GDM1 (cell line): ENCODE measurements at regions not wholly inside any gene's neighbourhood (a gene's known extent, or its start where the extent isn't known, plus 50 kb on each side); places are given as distances from the start of the nearest gene placed in this dataset.
"Not testable (repeated sequence)": the region's sequence is repeated elsewhere in the genome, so short reads cannot be mapped to it uniquely, and the experiment has no call there.

Source experiments
- DNase-seq: peaks from one replicate; lab custom pipeline; 2025; lab: John Stamatoyannopoulos, UW

DNA sequence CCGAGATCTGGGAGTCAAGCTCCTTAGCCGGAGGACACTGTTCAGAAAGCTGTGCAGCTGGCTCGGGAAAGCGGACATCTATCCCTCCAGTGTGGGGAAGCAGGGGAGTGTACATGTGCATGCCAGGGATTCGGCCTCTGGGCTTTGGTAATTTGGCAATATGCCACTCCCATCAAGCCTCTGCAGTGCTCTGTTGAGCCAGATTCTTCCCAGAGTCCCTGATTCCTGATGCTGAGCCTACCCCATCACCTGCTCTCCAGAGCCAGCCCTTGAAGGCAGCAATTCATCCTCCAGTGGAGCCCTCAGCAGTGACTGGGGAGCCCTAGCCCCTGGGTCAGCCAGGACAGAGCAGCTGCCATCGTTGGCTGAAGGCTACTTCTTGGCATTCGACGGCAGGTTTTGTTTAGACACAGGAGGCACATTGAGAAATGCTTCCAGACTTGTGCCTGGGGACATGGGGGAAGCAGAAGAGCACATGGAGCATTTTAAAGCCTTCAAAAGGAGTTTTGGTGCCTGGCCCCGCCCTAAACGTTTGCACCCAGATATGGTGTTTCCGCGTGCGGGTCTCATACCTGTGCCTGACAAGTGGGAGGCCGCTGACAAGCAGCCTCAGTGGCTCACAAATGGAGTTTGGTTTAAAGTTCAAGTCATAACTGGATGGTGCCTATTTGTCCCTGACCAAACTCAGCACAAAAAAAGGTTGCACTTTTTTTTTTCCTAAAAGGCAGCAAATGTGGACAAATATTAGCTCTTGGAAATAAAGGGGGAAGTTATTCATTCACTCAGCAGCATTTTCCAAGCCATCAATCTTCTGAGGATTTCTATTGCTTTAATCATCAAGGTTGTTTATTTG, 272.8 kb downstream of the CYRIA start:
- no peak for DNase-seq

DNA sequence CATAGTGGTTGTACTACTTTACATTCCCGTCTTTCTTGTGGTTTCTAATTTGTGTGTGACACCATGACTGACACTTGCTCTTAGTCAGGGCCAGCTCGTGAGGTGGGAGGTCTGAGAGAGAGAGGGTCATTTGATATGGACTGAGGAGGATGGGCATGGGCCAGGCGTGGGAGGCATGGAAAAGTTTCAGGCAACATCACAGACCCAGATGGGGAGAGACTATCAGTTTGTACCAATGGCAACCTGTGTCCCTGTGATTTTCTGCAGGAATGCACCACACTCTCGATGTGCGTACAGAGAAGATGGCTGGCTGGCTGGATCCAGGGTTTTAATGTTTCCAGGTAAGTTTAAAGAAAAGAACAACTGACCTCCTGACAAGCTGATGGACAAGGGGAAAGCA, 273.6 kb downstream of the CYRIA start:
- no peak for DNase-seq

DNA sequence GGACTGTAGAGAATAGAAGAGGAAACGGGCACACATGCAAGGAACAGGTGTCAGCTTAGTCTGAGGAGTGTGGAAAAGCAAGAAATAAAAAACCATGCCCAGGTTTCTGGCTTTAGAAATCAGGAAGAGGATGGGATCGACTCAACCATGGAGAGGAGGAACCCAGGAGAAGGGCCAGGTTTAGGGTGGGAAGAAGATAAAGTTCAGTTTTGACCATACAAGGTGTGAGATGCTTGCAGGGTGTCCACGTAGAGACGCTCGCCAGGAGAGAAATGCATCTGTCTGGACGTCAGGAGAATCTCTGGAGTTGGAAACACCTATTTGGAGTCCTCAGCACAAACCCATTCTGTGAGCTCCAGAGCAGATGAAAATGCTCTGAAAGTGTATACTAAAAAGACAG, 275.1 kb downstream of the CYRIA start:
- no peak for DNase-seq

DNA sequence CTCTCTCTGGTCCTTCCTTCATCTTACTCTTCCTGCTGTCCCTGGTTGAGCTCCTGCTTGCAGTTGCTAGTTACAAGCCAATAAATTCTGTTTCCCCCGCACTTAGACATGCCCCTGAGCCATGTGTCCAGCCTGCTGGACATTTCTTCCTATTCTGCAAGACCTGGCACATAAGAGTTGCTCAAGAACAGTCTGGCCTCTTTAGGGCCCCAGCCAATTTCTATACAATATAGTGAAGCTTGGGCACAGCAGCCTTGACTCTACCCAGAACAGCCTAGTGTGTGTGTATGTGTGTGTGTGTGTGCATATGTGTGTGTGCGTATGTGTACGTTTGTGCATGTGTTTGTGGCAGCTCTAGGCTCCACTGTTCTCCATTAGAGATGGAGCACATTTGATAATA, 276.0 kb downstream of the CYRIA start:
- no peak for DNase-seq

DNA sequence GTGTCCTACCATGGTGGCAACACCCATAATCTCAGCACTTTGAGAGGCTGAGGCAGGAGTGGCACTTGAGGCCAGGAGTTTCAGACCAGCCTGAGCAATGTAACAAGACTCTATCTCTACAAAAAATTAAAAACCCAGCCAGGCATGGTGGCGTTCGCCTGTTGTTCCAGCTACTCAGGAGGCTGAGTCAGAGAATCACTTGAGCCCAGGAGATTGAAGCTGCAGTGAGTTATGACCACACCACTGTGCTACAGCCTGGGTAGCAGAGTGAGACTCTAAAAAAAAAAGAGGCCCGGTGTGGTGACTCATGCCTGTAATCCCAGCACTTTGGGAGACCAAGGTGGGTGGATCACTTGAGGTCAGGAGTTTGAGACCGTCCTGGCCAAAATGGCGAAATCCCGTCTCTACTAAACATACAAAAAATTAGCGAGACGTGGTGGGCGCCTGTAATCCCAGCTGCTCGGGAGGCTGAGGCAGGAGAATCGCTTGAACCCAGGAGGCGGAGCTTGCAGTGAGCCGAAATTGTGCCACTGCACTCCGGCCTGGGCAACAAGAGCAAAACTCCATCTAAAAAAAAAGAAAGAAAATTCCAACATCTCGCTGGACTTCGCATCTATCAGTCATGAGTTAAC, 277.3 kb downstream of the CYRIA start:
- not testable (repeated sequence) for DNase-seq

DNA sequence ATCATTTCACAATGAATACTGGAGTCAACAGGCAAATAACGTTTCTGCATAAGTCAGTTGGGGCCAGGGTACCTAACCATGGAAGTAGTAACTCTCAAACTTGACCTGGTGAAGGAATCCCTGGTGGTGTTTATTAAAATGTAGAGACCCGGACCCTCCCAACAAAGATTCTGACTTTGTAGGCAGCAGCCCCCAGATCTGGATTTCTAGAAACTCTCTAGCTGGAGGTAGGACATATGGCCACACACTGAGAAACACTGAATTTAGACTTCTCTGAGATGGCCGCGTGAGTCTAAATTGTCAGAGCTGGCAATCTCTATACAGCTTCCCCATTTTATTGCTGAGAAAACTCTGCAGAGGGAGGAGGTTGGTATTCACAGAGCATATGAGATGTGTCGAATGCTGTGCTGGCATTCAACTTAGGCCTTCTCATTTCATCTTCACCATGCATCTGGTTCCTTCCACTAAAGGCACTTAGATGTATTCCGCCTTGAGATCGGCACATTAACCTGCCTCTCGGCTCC, 278.1 kb downstream of the CYRIA start:
- DNase-seq, result no peak

DNA sequence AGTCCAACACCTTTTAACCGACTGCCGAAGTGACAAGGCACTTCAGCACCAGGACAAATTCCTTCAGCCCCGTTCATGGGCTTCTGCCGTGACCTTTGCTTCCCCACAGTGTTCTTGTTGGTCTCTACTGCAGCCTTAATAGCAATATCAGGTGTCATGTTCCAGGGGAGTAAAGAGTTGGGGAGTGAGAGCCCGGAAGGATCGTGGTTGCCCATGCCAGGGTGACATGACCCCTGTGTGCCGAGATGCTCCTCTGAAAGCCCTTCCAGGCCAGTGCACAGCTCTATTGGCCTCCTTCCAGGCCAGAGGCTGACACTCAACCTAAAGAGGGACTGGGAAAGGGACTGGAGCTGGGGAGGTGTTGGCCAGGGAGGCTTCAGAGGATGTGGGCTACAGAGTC, 279.2 kb downstream of the CYRIA start:
- no peak for DNase-seq

DNA sequence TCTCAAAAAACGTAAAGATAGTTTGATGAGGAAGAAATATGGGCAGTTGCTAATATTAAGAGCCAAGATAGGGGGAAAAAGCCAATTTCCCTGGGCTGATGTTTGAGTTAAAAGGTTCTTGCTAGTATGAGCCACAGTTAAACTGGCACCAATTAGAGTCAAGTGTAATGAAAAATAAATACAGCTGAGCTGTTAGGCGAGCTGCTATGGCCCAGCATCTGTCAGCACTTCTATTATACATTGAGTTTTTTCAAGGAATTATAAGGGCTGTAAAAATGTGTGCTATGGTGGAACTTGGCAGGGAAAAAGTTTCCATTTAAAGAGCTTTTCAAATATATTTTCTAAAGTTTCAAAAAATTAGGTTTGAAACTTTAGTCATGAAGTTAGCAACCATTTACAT, 279.6 kb downstream of the CYRIA start:
- DNase-seq, result no peak

DNA sequence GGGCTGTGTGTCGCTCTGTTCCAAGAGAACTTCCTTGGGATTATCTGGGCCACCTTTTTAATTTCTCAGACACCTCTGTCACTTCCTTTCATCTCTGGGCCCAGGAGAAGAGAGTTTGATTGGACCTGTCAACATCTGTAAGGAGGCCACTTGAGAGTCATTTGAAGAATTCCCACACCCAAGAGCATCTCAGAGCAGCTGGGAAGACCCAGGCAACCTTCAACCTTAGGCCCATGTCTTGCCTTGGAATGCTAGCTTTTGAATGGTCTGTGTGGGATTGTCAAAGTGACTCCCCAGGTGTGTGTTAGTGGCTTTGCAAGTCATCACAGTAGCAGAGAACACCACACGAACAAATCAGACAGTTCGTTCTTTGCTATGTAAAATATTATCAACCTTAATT, 280.3 kb downstream of the CYRIA start:
- DNase-seq, result no peak

DNA sequence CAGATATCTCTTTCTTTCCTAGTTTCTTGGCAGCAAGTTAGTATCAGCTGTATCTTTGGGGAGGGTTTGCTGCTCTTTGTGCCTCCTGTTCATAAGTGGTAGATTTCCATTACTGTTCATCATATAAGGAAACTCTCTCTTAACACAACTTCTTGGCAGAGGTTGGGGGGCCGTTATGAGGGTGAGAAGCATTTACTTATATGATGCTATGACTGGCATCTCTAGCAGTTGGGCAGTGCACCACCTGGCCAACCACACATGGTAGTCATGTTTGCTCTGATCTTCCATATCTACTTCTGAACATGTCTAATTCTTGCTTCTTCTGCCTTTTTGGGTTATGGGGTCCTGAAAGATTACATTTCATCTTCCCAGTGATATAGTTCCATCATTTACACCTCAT, 282.2 kb downstream of the CYRIA start:
- DNase-seq, result no peak

DNA sequence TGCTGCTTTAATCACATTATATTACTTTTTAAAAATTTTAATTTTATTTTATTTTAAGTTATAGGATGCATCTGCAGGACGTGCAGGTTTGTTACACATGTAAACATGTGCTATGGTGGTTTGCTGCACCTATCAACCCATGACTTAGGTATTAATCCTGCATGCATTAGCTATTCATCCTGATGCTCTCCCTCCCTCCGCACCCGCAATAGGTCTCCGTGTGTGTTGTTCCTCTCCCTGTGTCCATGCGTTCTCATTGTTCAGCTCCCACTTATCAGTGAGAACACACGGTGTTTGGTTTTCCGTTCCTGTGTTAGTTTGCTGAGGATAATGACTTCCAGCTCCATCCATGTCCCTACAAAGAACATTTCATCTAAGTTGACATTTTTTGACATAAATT, 283.2 kb downstream of the CYRIA start:
- no peak for DNase-seq

DNA sequence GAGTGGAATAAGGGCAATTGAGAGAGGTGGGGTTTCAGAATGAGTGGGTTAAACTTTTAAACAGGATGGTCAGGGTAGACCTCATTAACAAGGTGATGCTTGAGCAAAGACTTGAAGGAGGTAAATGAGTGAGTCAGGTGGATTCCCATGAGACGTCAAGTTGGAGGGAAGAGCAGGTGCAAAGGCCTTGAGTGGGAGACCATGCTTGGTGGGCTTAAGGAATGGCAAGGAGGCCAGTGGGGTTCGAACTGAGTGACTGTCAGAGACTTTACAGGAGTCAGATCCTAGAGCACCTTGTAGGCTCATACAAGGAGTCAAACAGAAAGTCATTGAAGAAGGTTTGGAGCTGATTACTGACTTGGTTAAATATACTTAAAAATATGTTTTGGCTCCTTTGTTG, 284.1 kb downstream of the CYRIA start:
- DNase-seq, result no peak

DNA sequence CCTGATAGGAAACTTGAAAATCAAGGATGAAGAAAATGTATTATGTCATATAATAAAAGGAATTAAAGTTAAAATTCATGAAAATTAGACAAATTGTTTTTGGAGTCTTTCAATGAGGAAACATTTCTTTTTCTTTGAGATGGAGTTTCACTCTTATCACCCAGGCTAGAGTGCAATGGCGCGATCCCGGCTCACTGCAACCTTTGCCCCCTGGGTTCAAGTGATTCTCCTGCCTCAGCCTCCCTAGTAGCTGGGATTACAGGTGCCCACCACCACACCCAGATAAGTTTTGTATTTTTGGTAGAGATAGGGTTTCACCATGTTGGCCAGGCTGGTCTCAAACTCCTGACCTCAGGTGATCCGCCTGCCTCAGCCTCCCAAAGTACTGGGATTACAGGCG, 285.7 kb downstream of the CYRIA start:
- not testable (repeated sequence) for DNase-seq

DNA sequence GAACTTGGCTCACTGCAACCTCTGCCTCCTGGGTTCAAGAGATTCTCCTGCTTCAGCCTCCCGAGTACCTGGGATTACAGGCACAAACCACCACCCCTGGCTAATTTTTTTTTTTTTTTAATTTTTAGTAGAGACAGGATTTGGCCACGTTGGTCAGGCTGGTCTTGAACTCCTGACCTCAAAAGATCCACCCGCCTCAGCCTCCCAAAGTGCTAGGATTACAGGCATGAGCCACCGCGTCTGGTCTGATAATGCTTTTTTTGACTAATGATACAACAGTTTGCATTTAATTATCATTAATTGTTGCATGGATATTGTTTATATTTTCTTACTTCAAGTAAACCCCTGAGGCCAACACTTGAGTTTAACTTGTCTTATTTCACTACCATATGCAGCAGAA, 286.6 kb downstream of the CYRIA start:
- DNase-seq, result not testable (repeated sequence)

DNA sequence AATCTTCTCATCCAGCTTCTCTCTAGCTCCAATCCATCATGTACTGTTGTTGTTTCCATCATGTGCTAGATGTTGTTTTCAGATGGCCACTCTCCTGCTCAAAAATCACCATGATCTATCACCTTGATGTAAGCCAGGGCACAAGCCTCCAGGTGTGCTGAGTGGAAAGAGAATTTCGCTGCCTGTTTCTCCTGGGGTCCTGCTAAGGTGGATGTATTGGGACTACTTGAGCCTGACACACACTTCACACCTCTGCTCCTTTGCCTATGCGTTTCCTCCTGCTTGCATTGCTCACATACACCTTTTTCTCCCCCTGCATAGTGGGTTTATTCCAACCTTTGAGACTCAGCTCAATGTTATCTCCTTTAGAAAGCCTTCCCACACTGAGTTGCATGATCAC, 287.6 kb downstream of the CYRIA start:
- DNase-seq, result no peak

DNA sequence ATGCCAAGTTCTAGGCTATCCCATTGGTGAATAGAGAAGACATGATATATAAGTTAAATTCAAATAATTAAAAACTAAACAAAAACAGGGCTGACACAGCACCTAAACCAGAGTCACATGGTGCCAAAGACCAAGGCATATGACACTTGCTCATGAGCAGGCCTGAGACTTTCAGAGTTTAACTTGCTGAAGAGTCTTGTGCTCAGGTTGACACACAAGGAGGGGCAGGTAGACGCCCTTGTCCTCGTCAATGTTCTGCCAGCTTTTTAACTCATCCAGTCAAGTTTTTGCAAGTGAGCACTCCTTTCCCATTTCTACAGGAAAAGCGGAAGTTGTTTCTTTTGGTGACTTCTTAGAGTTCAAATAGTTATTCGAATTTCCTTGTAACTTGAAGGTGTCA, 289.7 kb downstream of the CYRIA start:
- no peak for DNase-seq

DNA sequence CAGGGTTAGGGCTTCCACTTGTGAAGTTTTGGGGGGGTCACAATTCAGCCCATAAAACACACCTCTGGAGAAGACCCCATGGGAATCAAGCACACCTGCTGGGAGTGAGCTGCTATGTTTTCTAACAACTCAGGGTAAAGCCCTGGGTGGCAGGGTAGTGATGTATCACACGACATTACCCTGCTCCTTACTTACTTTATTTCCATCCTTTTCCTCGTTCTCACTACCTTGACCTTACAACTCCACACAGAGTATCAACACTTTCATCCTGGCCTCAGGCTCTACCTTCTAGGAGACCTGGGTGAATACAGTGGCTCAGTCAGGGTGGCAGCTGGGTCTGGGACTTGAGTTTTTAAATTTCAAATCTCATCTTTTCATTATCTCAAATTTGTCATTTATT, 290.3 kb downstream of the CYRIA start:
- DNase-seq, result no peak

DNA sequence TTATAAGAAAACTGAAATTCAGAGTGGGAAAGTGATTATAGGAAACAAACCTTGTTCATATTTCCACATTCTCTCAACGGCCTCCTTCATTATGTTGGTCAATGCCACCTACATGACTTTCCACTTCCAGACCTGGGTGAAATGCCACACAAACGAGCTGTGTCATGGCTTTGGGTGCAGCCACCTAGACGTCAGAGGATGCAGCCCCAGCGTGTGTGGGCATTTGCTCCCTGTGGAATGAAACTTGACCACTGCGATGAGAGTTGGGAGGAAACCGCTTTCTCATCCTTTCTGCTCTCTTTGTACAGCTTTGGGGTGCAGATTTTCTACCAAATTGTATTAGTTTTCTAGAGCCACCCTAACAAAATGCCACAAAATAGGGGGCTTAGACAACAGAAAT, 291.0 kb downstream of the CYRIA start:
- no peak for DNase-seq

DNA sequence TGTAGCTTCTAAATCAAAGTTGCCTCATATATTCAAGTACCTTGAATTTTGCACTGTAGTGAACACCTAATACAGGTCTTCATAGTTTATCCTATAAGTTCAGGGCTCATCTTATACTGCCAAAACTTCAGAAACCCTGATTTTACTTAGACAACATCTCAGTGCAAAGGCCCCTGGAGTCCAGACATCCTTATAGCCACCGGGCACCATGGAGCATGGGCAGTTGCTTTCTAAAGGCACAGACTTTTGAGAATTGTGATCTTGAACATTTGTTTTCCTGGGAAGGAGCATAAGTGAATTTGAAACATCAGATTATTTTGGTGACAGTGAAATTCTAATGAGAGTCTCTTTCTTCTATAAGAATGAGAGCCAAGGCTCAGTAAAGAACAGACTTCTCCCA, 292.3 kb downstream of the CYRIA start:
- no peak for DNase-seq

DNA sequence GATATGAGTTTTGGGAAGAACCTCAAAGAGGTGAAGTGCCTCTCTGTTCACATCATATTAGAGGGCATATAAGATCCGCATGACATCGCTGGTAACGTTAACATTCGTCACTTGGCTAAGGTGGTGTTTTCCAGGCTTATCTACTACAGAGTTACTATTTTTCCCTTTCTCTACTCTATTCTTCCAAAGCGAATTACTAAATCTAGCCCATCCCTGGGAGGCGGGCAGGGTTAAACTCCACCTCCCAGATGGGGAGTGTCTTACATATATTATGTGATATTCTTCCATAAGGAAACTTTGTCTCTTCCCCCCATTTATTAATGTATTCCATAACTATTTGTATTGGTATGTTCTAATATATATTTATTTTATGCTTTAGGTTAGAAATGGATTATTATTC, 293.9 kb downstream of the CYRIA start:
- DNase-seq, result no peak

DNA sequence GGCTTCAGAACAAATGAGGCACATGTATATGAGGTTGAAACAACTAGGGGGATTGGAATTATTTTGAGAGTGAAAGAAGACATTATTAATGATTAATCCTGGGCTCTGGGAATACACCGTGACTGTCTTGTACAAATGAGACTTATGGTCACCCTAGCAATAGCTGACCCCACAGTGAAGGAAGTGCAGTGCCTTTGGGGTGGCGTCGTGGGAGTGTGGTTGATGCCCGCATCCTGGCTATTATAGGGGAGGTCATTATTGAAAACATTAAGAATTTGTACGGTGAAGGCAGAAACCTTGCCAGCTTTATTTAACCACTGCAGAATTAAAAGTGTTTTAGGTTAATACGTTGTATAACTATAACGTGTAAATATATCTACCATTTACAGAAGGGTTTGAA, 296.7 kb downstream of the CYRIA start:
- DNase-seq, result no peak

DNA sequence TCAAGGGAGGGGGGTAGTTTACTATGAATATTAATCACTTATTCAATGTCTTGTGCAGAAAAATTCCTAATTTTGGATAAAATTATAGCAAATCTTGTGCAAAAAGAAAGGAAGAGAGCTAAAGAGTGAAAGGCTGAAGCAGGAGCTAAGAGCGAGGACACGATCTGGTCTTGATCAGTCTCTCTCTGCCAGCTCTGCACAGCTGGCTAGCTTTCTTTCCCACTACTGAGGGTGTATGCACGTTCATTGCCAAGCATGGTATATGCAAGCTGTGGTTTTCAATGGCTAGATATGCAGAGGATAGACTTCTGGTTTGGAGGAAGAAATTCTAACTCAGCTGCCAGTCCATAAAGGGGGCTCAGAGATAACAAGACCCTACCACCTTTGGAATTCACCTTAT, 297.3 kb downstream of the CYRIA start:
- no peak for DNase-seq

DNA sequence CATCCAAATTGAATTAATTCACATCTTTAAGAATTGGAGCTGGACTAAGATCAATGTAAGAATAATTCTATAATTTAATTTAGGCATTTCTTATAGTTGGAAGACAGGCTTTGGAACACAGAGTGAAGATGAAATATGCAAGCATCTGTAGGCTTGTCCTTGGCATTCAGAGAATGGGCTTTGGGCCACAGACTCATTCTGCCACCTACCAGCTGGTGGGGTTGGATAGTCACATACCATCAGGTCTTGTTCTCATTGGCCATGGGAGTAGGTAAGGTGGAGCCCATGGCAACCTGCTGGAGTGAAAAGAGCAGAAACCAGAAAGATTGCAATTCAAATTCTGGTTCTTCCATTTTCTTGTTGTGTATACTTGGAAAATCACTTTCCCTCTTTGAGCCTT, 300.3 kb downstream of the CYRIA start:
- no peak for DNase-seq

DNA sequence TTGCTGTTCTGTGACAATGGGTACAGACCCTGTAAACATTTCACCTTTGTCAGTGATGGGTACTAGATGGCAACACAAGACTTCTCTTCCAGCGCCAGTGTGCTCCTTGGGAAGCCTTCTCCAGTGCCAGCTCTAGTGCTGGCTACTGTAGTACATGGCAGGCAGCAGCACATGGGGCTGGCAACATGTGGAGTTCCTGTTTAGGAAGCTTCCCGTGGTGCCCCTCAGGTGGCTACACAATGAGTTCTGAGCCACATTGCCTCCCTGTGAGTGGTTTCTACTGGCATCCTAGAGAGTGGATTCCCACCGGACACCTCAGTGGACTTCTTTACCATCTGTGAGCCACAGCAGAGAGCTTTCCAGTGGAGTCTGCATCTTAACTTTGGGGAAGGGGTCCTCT, 302.1 kb downstream of the CYRIA start:
- DNase-seq, result no peak
